ENCODE measurements at regions not wholly inside any gene's neighbourhood (a gene's known extent, or its start where the extent isn't known, plus 50 kb on each side); places are given as distances from the start of the nearest gene placed in this dataset.
"Not testable (repeated sequence)": the region's sequence is repeated elsewhere in the genome, so short reads cannot be mapped to it uniquely, and the experiment has no call there.

GRCh38 chr10:56212951-56213350, 148.1 kb downstream of the ZWINT start:
- ChIA-PET CTCF (no interaction called here), POLR2A (no interaction called here)
- H3K36me3 Mint-ChIP-seq (ENCODE audit: low read depth) = no peaks in the 10 kb centered on the region
- DNase-seq (no peak), ATAC-seq (no peak)
- no peak overlapping the region for H3K4me3 Mint-ChIP-seq
- intact Hi-C loops (cut with DNase I, micrococcal nuclease) = no loop called here
- H3K4me1 Mint-ChIP-seq = no peaks in the 10 kb centered on the region
- H3K27ac Mint-ChIP-seq = no peak overlapping the region
- H3K27me3 Mint-ChIP-seq = no peaks in the 10 kb centered on the region
- peaks cover 8% of the 10 kb centered on the region for H3K9me3 Mint-ChIP-seq (ENCODE audit: low read depth)

DNA sequence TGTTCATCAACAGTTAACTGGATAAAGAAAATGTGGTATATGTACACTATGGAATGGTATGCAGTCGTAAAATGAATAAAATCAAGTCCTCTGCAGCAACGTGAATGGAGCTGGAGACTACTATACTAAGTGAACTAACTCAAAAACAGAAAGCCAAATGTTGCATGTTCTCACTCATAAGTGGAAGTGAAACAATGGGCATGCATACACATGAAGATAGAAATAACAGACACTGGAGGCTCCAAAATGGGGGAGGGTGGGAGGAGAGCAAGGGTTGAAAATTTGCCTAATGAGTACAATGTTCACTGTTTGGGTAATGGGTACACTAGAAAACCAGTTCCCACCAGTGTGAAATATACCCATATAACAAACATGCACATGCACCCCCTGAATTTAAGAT, 179.5 kb downstream of the ZWINT start:
- intact Hi-C loops (cut with DNase I, micrococcal nuclease) = no loop called here
- no peaks in the 10 kb centered on the region for H3K36me3 Mint-ChIP-seq (ENCODE audit: low read depth)
- H3K27me3 Mint-ChIP-seq = no peaks in the 10 kb centered on the region
- CTCF ChIA-PET = no interaction called here
- no peak overlapping the region for H3K4me3 Mint-ChIP-seq
- no peak for ATAC-seq
- H3K4me1 Mint-ChIP-seq = no peaks in the 10 kb centered on the region
- POLR2A ChIA-PET = no interaction called here
- no peak overlapping the region for H3K27ac Mint-ChIP-seq
- peaks cover 2% of the 10 kb centered on the region for H3K9me3 Mint-ChIP-seq (ENCODE audit: low read depth)
- no peak for DNase-seq

DNA sequence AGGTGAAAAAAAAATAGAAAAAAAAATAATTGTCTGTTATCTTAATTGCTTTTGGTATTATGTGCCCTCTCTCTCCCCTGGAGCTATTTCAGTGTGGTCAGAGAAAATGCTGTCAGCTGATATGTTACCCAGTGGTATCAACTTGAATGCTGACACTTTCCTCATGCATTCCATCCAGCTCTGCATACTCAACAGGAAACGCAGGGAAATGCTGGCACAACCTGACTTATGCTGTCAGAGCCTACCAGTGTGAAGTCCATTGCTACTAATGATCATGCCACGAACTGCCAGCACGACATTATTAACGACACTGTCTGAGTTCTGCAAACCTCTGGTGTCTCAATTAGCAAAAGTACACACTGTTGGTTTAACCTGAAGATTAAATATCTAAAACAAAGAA, 182.8 kb downstream of the ZWINT start:
- Mint-ChIP-seq H3K36me3 (ENCODE audit: low read depth) (no peaks in the 10 kb centered on the region), H3K4me1 (no peaks in the 10 kb centered on the region), H3K27ac (no peak overlapping the region), H3K27me3 (no peaks in the 10 kb centered on the region), H3K9me3 (ENCODE audit: low read depth) (no peaks in the 10 kb centered on the region), H3K4me3 (no peak overlapping the region)
- ChIA-PET CTCF (no interaction called here), POLR2A (no interaction called here)
- no peak for ATAC-seq
- intact Hi-C loops (cut with DNase I, micrococcal nuclease) = no loop called here
- DNase-seq = no peak

DNA sequence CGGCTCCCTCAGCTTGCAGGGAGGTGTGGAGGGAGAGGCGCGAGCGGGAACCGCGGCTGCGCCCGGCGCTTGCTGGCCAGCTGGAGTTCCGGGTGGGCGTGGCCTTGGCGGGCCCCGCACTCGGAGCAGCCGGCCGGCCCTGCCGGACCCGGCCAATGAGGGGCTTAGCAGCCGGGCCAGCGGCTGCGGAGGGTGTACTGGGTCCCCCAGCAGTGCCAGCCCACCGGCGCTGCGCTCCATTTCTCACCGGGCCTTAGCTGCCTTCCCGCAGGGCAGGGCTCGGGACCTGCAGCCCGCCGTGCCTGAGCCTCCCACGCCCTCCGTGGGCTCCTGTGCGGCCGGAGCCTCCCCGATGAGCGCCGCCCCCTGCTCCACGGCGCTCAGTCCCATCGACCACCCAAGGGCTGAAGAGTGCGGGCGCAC, 206.0 kb downstream of the ZWINT start:
- ATAC-seq; POLR2A ChIA-PET; H3K36me3 Mint-ChIP-seq (ENCODE audit: low read depth); H3K27ac Mint-ChIP-seq; H3K4me1 Mint-ChIP-seq; H3K4me3 Mint-ChIP-seq; intact Hi-C loops (cut with DNase I, micrococcal nuclease); DNase-seq; CTCF ChIA-PET; H3K27me3 Mint-ChIP-seq: not testable (repeated sequence)
- peaks cover 10% of the 10 kb centered on the region for H3K9me3 Mint-ChIP-seq (ENCODE audit: low read depth)

DNA sequence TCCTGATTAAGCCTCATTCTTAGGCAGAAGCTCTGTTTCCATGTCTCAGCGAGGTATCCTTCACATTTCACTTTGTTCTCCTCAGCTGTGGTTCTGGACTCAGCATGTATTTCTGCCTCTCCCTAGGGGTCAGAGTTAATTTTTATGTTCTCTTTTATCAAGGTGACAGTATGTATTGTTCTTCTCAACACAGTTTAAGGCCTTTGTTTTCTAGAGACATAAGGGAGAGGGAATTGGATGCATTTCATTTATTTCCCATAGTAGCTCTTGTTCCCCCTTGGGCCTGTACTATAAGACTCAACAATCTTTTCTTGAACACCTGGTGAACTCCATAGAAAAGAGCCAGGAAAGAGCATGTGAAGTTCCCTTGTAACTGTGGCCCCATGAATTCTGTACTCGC, 214.3 kb downstream of the ZWINT start:
- Mint-ChIP-seq H3K4me1 (no peaks in the 10 kb centered on the region), H3K27ac (no peak overlapping the region), H3K36me3 (ENCODE audit: low read depth) (no peaks in the 10 kb centered on the region), H3K27me3 (no peaks in the 10 kb centered on the region), H3K9me3 (ENCODE audit: low read depth) (peaks cover 15% of the 10 kb centered on the region), H3K4me3 (no peak overlapping the region)
- no peak for DNase-seq
- ChIA-PET POLR2A (no interaction called here), CTCF (no interaction called here)
- ATAC-seq = no peak
- intact Hi-C loops (cut with DNase I, micrococcal nuclease) = no loop called here

DNA sequence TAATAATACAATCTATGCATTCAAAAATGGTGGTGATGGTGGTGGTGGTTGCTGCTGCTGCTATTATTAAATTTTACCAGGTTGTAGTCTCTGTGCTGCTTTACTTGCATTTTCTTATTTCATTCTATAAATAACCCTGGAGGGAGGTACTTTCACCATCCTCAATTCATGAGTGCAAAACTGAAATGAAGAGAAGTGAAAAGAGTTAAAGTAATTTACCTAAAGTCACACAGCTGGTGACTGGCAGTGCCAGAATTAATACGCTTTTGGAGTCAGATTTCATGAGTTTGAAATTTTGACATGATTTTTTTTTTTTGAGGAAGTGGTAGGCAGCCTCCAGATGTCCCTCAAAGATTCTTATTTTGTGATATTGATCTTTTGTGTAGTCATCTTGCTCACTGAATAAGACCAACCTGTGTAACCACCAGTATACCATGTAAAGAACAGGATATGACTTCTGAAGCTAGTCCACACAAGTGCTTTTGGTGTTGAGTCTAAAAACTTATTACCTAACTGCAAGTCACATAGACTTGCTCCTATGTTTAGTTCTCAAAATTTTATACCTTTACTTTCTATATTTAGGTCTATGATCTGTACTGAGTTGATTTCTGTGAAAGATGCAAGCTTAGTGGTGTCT, 218.8 kb downstream of the ZWINT start:
- Mint-ChIP-seq H3K4me3 (no peak overlapping the region), H3K27me3 (no peaks in the 10 kb centered on the region), H3K4me1 (no peaks in the 10 kb centered on the region), H3K36me3 (ENCODE audit: low read depth) (no peaks in the 10 kb centered on the region), H3K9me3 (ENCODE audit: low read depth) (peaks cover 7% of the 10 kb centered on the region), H3K27ac (no peak overlapping the region)
- POLR2A ChIA-PET = no interaction called here
- DNase-seq (no peak), ATAC-seq (no peak)
- intact Hi-C loops (cut with DNase I, micrococcal nuclease) = no loop called here
- CTCF ChIA-PET = no interaction called here

GRCh38 chr10:56139405-56139804, 221.7 kb downstream of the ZWINT start:
- H3K27me3 Mint-ChIP-seq = no peaks in the 10 kb centered on the region
- H3K27ac Mint-ChIP-seq = no peak overlapping the region
- intact Hi-C loops (cut with DNase I, micrococcal nuclease) = no loop called here
- ChIA-PET POLR2A (no interaction called here), CTCF (no interaction called here)
- H3K36me3 Mint-ChIP-seq (ENCODE audit: low read depth) = no peaks in the 10 kb centered on the region
- ATAC-seq (no peak), DNase-seq (no peak)
- peaks cover 3% of the 10 kb centered on the region for H3K9me3 Mint-ChIP-seq (ENCODE audit: low read depth)
- no peaks in the 10 kb centered on the region for H3K4me1 Mint-ChIP-seq
- H3K4me3 Mint-ChIP-seq = no peak overlapping the region

- no peaks in the 10 kb centered on the region for H3K27me3 Mint-ChIP-seq
- no peaks in the 10 kb centered on the region for H3K4me1 Mint-ChIP-seq
- ATAC-seq (no peak), DNase-seq (no peak)
- intact Hi-C loops (cut with DNase I, micrococcal nuclease) = no loop called here
- CTCF ChIA-PET = no interaction called here
- no peaks in the 10 kb centered on the region for H3K36me3 Mint-ChIP-seq (ENCODE audit: low read depth)
- POLR2A ChIA-PET = no interaction called here
- no peak overlapping the region for H3K27ac Mint-ChIP-seq
- H3K4me3 Mint-ChIP-seq = no peak overlapping the region
- no peaks in the 10 kb centered on the region for H3K9me3 Mint-ChIP-seq (ENCODE audit: low read depth)
Measured at GRCh38 chr10:56135828-56136227, 225.2 kb downstream of the ZWINT start.

DNA sequence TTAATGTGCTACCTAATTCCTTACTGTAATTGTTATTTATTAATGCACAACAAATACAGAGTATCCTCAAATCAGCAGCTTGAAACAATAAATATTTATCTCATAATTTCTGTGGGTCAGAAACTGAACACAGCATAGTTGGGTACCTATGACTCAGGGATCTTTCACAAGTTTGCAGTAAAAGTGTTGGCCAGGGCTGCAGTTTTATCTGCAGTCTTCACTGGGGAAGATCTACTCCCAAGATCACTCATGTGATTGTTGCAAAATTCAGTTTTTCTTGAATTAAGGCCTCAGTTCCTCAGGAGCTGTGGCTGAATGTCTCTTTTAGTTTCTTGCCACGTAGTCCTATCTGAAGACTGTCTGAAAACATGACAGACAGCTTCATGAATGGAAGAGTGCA, 237.8 kb downstream of the ZWINT start:
- DNase-seq = no peak
- Mint-ChIP-seq H3K27ac (no peak overlapping the region), H3K4me1 (no peaks in the 10 kb centered on the region), H3K36me3 (ENCODE audit: low read depth) (no peaks in the 10 kb centered on the region), H3K9me3 (ENCODE audit: low read depth) (peaks cover 2% of the 10 kb centered on the region), H3K27me3 (no peaks in the 10 kb centered on the region), H3K4me3 (no peak overlapping the region)
- intact Hi-C loops (cut with DNase I, micrococcal nuclease) = no loop called here
- ATAC-seq = no peak
- ChIA-PET CTCF (no interaction called here), POLR2A (no interaction called here)

DNA sequence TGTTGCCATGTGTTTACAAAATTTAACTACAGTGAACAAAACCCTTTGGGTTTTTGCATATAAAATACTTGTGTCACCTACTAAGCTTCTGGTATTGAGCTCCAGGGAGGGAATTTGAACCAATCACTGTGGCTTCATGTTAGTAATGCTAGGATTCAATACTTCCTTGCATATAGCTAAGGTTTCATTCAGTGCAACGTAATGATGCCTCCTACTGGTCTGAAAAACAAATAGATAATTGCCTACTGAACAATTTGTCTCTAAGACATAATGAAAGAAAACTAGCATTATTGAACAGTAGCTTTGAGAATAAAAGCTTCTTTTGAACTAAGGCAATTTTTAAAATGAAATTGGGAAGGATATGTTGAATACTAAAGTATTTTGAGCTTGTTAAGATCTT, 244.4 kb downstream of the ZWINT start:
- no peak overlapping the region for H3K27ac Mint-ChIP-seq
- intact Hi-C loops (cut with DNase I, micrococcal nuclease) = no loop called here
- CTCF ChIA-PET = no interaction called here
- ATAC-seq (no peak), DNase-seq (no peak)
- peaks cover 9% of the 10 kb centered on the region for H3K9me3 Mint-ChIP-seq (ENCODE audit: low read depth)
- POLR2A ChIA-PET = no interaction called here
- no peaks in the 10 kb centered on the region for H3K36me3 Mint-ChIP-seq (ENCODE audit: low read depth)
- no peaks in the 10 kb centered on the region for H3K4me1 Mint-ChIP-seq
- H3K27me3 Mint-ChIP-seq = no peaks in the 10 kb centered on the region
- no peak overlapping the region for H3K4me3 Mint-ChIP-seq

DNA sequence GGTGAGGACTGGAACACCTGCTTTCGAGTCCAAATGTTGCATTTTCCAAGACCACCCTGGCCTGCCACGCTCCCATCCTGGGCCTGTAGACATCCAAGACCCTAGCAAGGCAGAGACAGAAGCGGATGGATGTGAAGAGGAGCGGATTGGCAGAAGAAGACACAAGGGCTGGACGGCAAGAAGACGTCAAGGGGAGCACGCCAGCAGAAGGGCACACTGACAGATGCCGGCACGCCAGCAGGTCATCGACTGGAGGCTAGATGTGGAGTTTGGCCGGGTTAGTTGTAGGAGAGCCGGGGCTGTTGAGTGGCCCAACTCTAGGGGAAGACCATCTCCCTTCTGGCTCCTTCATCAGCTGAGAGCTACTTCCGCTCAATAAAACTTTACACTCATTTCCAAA, 251.6 kb downstream of the ZWINT start:
- no peaks in the 10 kb centered on the region for H3K36me3 Mint-ChIP-seq (ENCODE audit: low read depth)
- CTCF ChIA-PET = no interaction called here
- H3K27me3 Mint-ChIP-seq = no peaks in the 10 kb centered on the region
- peaks cover 18% of the 10 kb centered on the region for H3K9me3 Mint-ChIP-seq (ENCODE audit: low read depth)
- H3K4me1 Mint-ChIP-seq = no peaks in the 10 kb centered on the region
- intact Hi-C loops (cut with DNase I, micrococcal nuclease) = no loop called here
- no peak overlapping the region for H3K27ac Mint-ChIP-seq
- POLR2A ChIA-PET = no interaction called here
- no peak for DNase-seq
- no peak for ATAC-seq
- H3K4me3 Mint-ChIP-seq = no peak overlapping the region

- Mint-ChIP-seq H3K4me1 (no peaks in the 10 kb centered on the region), H3K9me3 (ENCODE audit: low read depth) (peaks cover 13% of the 10 kb centered on the region), H3K27me3 (no peaks in the 10 kb centered on the region), H3K27ac (no peak overlapping the region), H3K4me3 (no peak overlapping the region), H3K36me3 (ENCODE audit: low read depth) (no peaks in the 10 kb centered on the region)
- POLR2A ChIA-PET = no interaction called here
- no peak for ATAC-seq
- no peak for DNase-seq
- intact Hi-C loops (cut with DNase I, micrococcal nuclease) = no loop called here
- CTCF ChIA-PET = no interaction called here
Measured at GRCh38 chr10:56104923-56105322, 256.1 kb downstream of the ZWINT start.

- H3K4me3 Mint-ChIP-seq = no peak overlapping the region
- ATAC-seq = no peak
- H3K27ac Mint-ChIP-seq = no peak overlapping the region
- DNase-seq = no peak
- H3K27me3 Mint-ChIP-seq = no peaks in the 10 kb centered on the region
- H3K9me3 Mint-ChIP-seq (ENCODE audit: low read depth) = peaks cover 13% of the 10 kb centered on the region
- H3K36me3 Mint-ChIP-seq (ENCODE audit: low read depth) = no peaks in the 10 kb centered on the region
- intact Hi-C loops (cut with DNase I, micrococcal nuclease) = no loop called here
- POLR2A ChIA-PET = no interaction called here
- CTCF ChIA-PET = no interaction called here
- H3K4me1 Mint-ChIP-seq = no peaks in the 10 kb centered on the region
Measured at GRCh38 chr10:56104487-56104886, 256.6 kb downstream of the ZWINT start.
